Endothelial cell of umbilical vein (primary cell): ENCODE measurements at regions not wholly inside any gene's neighbourhood (a gene's known extent, or its start where the extent isn't known, plus 50 kb on each side); places are given as distances from the start of the nearest gene placed in this dataset.

ENCODE experiments used
- BruUV-seq: library from RNA; stranded (reverse); fragments of 400-500 nt; replicated peaks from 2 replicates; lab custom pipeline; 2021; lab: Mats Ljungman, UMichigan
- CTCF ChIA-PET: fragments of 300-600, 350-600 bp; sonication (Branson Sonifier 250); formaldehyde crosslinking; loops from one replicate; lab custom pipeline; 2021; ENCODE audit warnings: antibody characterized with exemption, inconsistent platforms; lab: Charles Lee
- POLR2A ChIA-PET: fragments of 300-600, 350-600 bp; sonication (Branson Sonifier 250); formaldehyde crosslinking; loops from one replicate; lab custom pipeline; 2021; ENCODE audit warnings: antibody characterized with exemption, inconsistent platforms; lab: Charles Lee
- DNase-seq: peaks from one replicate; pipeline ENCODE4 v3.0.0-alpha.2; 2011; ENCODE audit warnings: low read depth, low spot score
- FAIRE-seq: peaks from 2 replicates; lab custom pipeline; 2011; peaks lifted over from hg19 to GRCh38; lab: Jason Lieb, UNC
- H2AFZ ChIP-seq: 2 replicates; pipeline ENCODE4 v1.6.0; 2012; ENCODE audit warnings: low read depth, low read length, control low read depth, inconsistent platforms
- H3K27ac ChIP-seq: 2 replicates; pipeline ENCODE4 v1.5.1; 2011; ENCODE audit warnings: low read depth, mild to moderate bottlenecking, control low read depth, low read length, moderate library complexity; ENCODE audit not compliant: insufficient read depth
- H3K27me3 ChIP-seq, 2 experiments: 2 replicates each; pipeline versions ENCODE4 v1.6.0 to v1.6.1; 2011; ENCODE audit warnings: low read length in 2 of 2, mixed read lengths in 1 of 2; ENCODE audit not compliant: control insufficient read depth in 2 of 2, insufficient read depth in 2 of 2
- H3K36me3 ChIP-seq, 2 experiments: 2 replicates in 1 of 2; 3 replicates in 1 of 2; pipeline ENCODE4 v1.5.1; 2011; ENCODE audit warnings: low read length in 2 of 2, mild to moderate bottlenecking in 1 of 2, moderate library complexity in 1 of 2; ENCODE audit not compliant: control insufficient read depth in 2 of 2, insufficient read depth in 2 of 2; ENCODE audit errors: extremely low read depth in 1 of 2
- H3K4me1 ChIP-seq: 3 replicates; pipeline ENCODE4 v1.5.1; 2011; ENCODE audit warnings: mild to moderate bottlenecking, low read length; ENCODE audit not compliant: control insufficient read depth, insufficient read depth; ENCODE audit errors: extremely low read depth
- H3K4me2 ChIP-seq: 2 replicates; pipeline ENCODE4 v1.6.1; 2011; ENCODE audit warnings: low read length, control low read depth, mixed read lengths; ENCODE audit not compliant: insufficient read depth
- H3K4me3 ChIP-seq, 3 experiments: fragments of 200-600 bp in 1 of 3; sonication (generic), shearing (Covaris generic) in 1 of 3; replicated peaks in 1 of 3; 2 replicates each; pipeline ENCODE4 v1.5.1; 2011 to 2016; ENCODE audit warnings: control low read depth in 3 of 3, low read length in 3 of 3, mild to moderate bottlenecking in 2 of 3, inconsistent platforms in 1 of 3, low read depth in 1 of 3, moderate library complexity in 1 of 3; ENCODE audit not compliant: insufficient read depth in 1 of 3
- H3K79me2 ChIP-seq: 2 replicates; pipeline ENCODE4 v1.6.0; 2012; ENCODE audit warnings: low read length, inconsistent platforms; ENCODE audit not compliant: control insufficient read depth, insufficient read depth
- H3K9ac ChIP-seq: replicated peaks from 2 replicates; pipeline ENCODE3; 2011; ENCODE audit warnings: low read length, control low read depth; ENCODE audit not compliant: insufficient read depth; ENCODE audit errors: extremely low read depth
- H3K9me1 ChIP-seq: replicated peaks from 3 replicates; pipeline ENCODE4 v1.6.0; 2011; ENCODE audit warnings: mild to moderate bottlenecking, low read length; ENCODE audit not compliant: control insufficient read depth, insufficient read depth; ENCODE audit errors: extremely low read depth
- H3K9me3 ChIP-seq: replicated peaks from 2 replicates; pipeline ENCODE4 v1.5.1; 2012; ENCODE audit warnings: low read length, inconsistent platforms; ENCODE audit not compliant: control insufficient read depth, insufficient read depth
- H4K20me1 ChIP-seq: replicated peaks from 2 replicates; pipeline ENCODE3; 2011; ENCODE audit warnings: mild to moderate bottlenecking, low read length; ENCODE audit not compliant: control insufficient read depth, insufficient read depth; ENCODE audit errors: extremely low read depth
- EZH2 ChIP-seq: IDR thresholded peaks from 2 replicates; pipeline ENCODE4 v1.6.1; 2012; ENCODE audit warnings: borderline replicate concordance, low read depth, mild to moderate bottlenecking, moderate library complexity, low read length, inconsistent platforms; ENCODE audit not compliant: severe bottlenecking
- FOS ChIP-seq: IDR thresholded peaks from 2 replicates; pipeline ENCODE4 v1.6.1; 2011; ENCODE audit warnings: mild to moderate bottlenecking, low read length, moderate library complexity, borderline replicate concordance; ENCODE audit not compliant: insufficient read depth
- GATA2 ChIP-seq: IDR thresholded peaks from 2 replicates; pipeline ENCODE4 v1.7.0; 2011; ENCODE audit warnings: low read depth, mild to moderate bottlenecking, moderate library complexity, mixed read lengths, low read length; ENCODE audit not compliant: insufficient read length, insufficient read depth
- JUN ChIP-seq: IDR thresholded peaks from 2 replicates; pipeline ENCODE4 v1.6.1; 2011; ENCODE audit warnings: borderline replicate concordance, low read depth; ENCODE audit not compliant: insufficient read length, insufficient read depth
- MYC ChIP-seq: IDR thresholded peaks from one replicate; pipeline ENCODE4 v1.6.1; 2011; ENCODE audit warnings: mild to moderate bottlenecking, low read depth, low read length
- POLR2A ChIP-seq: IDR thresholded peaks from 2 replicates; pipeline ENCODE4 v1.6.1; 2012; ENCODE audit warnings: low read depth, mild to moderate bottlenecking, control low read depth, low read length
- POLR2AphosphoS5 ChIP-seq: IDR thresholded peaks from 2 replicates; pipeline ENCODE4 v1.6.1; 2012; ENCODE audit warnings: low read depth, mild to moderate bottlenecking, control low read depth, low read length, moderate library complexity; ENCODE audit not compliant: insufficient read depth
- dilution Hi-C: fragments of 300-500 bp; cut with MboI; formaldehyde crosslinking; loops from one replicate; pipeline ENCODE4 v1.15.0; 2019; ENCODE audit warnings: low sequenced_read_pairs; ENCODE audit not compliant: extremely low pct_ligation_motif_present
- intact Hi-C: fragments of 100-400 bp; cut with micrococcal nuclease; formaldehyde crosslinking; loops from one replicate; pipeline ENCODE4 v1.10.0; 2022
- TF ChIP-seq, protein P1 (sequence below): IDR thresholded peaks from 2 replicates; pipeline ENCODE4 v1.6.1; 2011; ENCODE audit not compliant: insufficient read depth, insufficient read length
- TF ChIP-seq, protein P2 (sequence below), 2 donors: IDR thresholded peaks; 1 replicate in 1 of 2; 2 replicates in 1 of 2; pipeline ENCODE4 v1.5.1; 2011; ENCODE audit warnings: low read length in 2 of 2, mild to moderate bottlenecking in 2 of 2, moderate library complexity in 2 of 2, control low read depth in 1 of 2, inconsistent platforms in 1 of 2, low read depth in 1 of 2; ENCODE audit not compliant: insufficient read depth in 1 of 2; ENCODE audit errors: extremely low read depth in 1 of 2

DNA sequence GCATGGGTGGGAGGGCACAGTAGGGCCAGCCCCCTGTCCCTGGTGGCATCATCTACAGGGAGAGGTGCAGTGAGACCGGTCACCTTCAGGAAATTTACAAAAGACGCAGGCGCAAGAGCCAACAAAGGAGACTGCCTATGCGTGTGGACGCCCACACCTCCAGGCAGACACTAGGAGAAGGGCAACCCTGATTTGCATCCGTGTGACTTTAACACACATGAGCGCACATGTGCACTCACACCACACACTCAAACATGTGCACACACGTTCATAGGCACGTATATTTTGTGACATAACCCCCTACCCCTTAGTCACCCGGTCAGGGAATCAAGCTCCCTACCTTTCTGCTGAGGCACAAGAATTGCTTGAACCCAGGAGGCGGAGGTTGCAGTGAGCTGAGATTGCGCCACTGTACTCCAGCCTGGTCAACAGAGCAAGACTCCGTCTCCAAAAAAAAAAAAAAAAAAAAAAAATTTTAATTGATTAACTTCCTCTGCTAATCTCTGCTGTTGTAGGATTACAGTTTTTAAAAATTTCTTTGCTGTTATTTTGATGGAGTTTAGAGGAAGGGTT is 84.7 kb upstream of the SLC25A33 start:
- H3K4me3 ChIP-seq: no peak overlapping the region
- H2AFZ ChIP-seq: no peak overlapping the region
- ChIA-PET CTCF (interaction anchor here (0.8 to 7.3 kb wide), 21 partner anchors 8 to 344 kb away, joined by 3 to 157 read pairs (median 10); partner anchors contain the start of gene SPSB1), POLR2A (interaction anchor here (0.6 kb wide), 1 partner anchor 16 kb away, joined by 3 read pairs; no protein-coding TSS in a partner anchor)
- no peak overlapping the region for H3K27ac ChIP-seq
- H3K4me2 ChIP-seq: no peak overlapping the region
- no TSS peak for BruUV-seq
- FAIRE-seq (no peak), DNase-seq (no peak)
- H3K79me2 ChIP-seq: no peaks in the 10 kb centered on the region
- TF ChIP-seq GATA2: no peak
- TF ChIP-seq, protein P1, sequence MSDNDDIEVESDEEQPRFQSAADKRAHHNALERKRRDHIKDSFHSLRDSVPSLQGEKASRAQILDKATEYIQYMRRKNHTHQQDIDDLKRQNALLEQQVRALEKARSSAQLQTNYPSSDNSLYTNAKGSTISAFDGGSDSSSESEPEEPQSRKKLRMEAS: no peak
- no peak for TF ChIP-seq POLR2A
- no peak for TF ChIP-seq POLR2AphosphoS5
- no peak for TF ChIP-seq EZH2
- no peak for TF ChIP-seq MYC
- TF ChIP-seq, protein P2, sequence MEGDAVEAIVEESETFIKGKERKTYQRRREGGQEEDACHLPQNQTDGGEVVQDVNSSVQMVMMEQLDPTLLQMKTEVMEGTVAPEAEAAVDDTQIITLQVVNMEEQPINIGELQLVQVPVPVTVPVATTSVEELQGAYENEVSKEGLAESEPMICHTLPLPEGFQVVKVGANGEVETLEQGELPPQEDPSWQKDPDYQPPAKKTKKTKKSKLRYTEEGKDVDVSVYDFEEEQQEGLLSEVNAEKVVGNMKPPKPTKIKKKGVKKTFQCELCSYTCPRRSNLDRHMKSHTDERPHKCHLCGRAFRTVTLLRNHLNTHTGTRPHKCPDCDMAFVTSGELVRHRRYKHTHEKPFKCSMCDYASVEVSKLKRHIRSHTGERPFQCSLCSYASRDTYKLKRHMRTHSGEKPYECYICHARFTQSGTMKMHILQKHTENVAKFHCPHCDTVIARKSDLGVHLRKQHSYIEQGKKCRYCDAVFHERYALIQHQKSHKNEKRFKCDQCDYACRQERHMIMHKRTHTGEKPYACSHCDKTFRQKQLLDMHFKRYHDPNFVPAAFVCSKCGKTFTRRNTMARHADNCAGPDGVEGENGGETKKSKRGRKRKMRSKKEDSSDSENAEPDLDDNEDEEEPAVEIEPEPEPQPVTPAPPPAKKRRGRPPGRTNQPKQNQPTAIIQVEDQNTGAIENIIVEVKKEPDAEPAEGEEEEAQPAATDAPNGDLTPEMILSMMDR (IDR thresholded peaks at IDR 0.05; ENCODE audit: extremely low read depth in 1 of 2, insufficient read depth in 1 of 2, low read depth in 1 of 2, low read length in 2 of 2): no peak
- no peak for TF ChIP-seq FOS
- TF ChIP-seq JUN: no peak
- H3K9ac ChIP-seq: no peak overlapping the region
- intact Hi-C loops: loop anchor here (1.0 to 2.0 kb wide), 5 partner anchors 52 to 187 kb away; no protein-coding TSS in a partner anchor
- H4K20me1 ChIP-seq: no peaks in the 10 kb centered on the region
- no peaks in the 10 kb centered on the region for H3K9me1 ChIP-seq
- H3K9me3 ChIP-seq: no peaks in the 10 kb centered on the region
- H3K36me3 ChIP-seq: no peaks in the 10 kb centered on the region
- dilution Hi-C loops: no loop called here
- H3K27me3 ChIP-seq: peaks cover 0 to 2% of the 10 kb centered on the region in 2 experiments
- no peaks in the 10 kb centered on the region for H3K4me1 ChIP-seq
